ENCODE measurements at regions not wholly inside any gene's neighbourhood (a gene's known extent, or its start where the extent isn't known, plus 50 kb on each side); places are given as distances from the start of the nearest gene placed in this dataset.

DNA sequence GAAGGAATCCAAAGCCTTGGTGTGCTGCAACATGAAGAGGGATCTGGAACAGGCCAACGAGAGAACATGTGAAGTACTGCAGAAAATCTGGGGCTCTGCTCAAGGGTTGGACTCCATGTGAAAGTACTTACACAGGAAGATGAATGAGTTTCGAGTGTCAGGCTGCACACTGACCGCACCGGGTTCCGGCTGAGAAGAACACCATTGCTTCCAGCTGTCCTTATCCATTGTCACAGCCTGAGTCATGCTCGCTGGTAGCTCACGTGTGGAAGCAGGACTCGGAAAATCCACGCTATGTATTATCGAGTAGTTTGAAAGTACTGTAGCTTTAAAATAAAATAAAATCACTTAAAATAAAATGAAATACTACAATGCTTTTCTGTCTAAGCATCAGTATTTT, 50.4 kb upstream of the TBL1X start:
- H3K27me3 ChIP-seq (replicated peaks in 1 of 7): peaks cover 0 to 3% (median 0%) of the 10 kb centered on the region in 7 donors

More for the DNA sequence above, 50.4 kb upstream of the TBL1X start:
- no peak for DNase-seq
- no peak overlapping the region for H3K27ac ChIP-seq
- H3K4me1 ChIP-seq: no peaks in the 10 kb centered on the region
- WGBS, 5 donors: 88 to 95% (median 94%) methylated on average over 9 to 10 of the region's 10 CpGs
- TF ChIP-seq, protein P1, sequence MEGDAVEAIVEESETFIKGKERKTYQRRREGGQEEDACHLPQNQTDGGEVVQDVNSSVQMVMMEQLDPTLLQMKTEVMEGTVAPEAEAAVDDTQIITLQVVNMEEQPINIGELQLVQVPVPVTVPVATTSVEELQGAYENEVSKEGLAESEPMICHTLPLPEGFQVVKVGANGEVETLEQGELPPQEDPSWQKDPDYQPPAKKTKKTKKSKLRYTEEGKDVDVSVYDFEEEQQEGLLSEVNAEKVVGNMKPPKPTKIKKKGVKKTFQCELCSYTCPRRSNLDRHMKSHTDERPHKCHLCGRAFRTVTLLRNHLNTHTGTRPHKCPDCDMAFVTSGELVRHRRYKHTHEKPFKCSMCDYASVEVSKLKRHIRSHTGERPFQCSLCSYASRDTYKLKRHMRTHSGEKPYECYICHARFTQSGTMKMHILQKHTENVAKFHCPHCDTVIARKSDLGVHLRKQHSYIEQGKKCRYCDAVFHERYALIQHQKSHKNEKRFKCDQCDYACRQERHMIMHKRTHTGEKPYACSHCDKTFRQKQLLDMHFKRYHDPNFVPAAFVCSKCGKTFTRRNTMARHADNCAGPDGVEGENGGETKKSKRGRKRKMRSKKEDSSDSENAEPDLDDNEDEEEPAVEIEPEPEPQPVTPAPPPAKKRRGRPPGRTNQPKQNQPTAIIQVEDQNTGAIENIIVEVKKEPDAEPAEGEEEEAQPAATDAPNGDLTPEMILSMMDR (IDR thresholded peaks at IDR 0.05 in 8 of 11, conservative IDR thresholded peaks at IDR 0.05 in 3 of 11): no peak
- no peak for TF ChIP-seq POLR2A (IDR thresholded peaks at IDR 0.05)
- no peak for TF ChIP-seq POLR2AphosphoS5 (IDR thresholded peaks at IDR 0.05)
- H3K36me3 ChIP-seq: no peaks in the 10 kb centered on the region
- intact Hi-C loops (cut with DNase I; ENCODE audit: low total_unique reads): no loop called here
- peaks cover 0 to 3% (median 0%) of the 10 kb centered on the region in 8 donors for H3K9me3 ChIP-seq
- no peak overlapping the region for H3K4me3 ChIP-seq

Small RNAs in the stretch of these regions (small RNA-seq; reads per million reads assigned to genes)
- gene AC119618.1 (0 reads per million in 4 donors), gene RNA5SP499 (0 to 0.07 (median 0) reads per million in 4 donors)
